Right lobe of liver (tissue), 6 donors: ENCODE measurements at regions not wholly inside any gene's neighbourhood (a gene's known extent, or its start where the extent isn't known, plus 50 kb on each side); places are given as distances from the start of the nearest gene placed in this dataset.

Experiments used
- ATAC-seq, 4 donors: fragments of 200-7000 bp; cut with Tn5 transposase; one replicate each; pipeline ENCODE4 v1.9.1; 2020; ENCODE audit warnings: mild to moderate bottlenecking in 4 of 4, moderate library complexity in 4 of 4
- DNase-seq, 3 donors: peaks; one replicate each; pipeline ENCODE4 v3.0.0-alpha.2; 2020
- H3K27ac ChIP-seq, 3 donors: fragments of 200-600 bp; one replicate each; pipeline ENCODE4 v1.8.0; 2022
- H3K27me3 ChIP-seq, 2 donors: fragments of 200-600 bp; one replicate each; pipeline ENCODE4 v1.8.0; 2022
- H3K36me3 ChIP-seq, 4 donors: fragments of 200-600 bp; sonication (generic) in 1 of 4; one replicate each; pipeline versions ENCODE4 v1.5.1 to v1.8.0; 2017 to 2022; ENCODE audit warnings: control low read depth in 1 of 4
- H3K4me1 ChIP-seq, 4 donors: fragments of 200-600 bp; sonication (generic) in 1 of 4; one replicate each; pipeline versions ENCODE4 v1.5.1 to v1.8.0; 2017 to 2022; ENCODE audit warnings: control low read depth in 1 of 4
- H3K4me3 ChIP-seq, 3 donors: fragments of 200-600 bp; one replicate each; pipeline ENCODE4 v1.8.0; 2022
- H3K9me3 ChIP-seq, 4 donors: fragments of 200-600 bp; sonication (generic) in 1 of 4; one replicate each; pipeline versions ENCODE4 v1.5.1 to v1.8.0; 2017 to 2022; ENCODE audit warnings: control low read depth in 1 of 4
- CTCF ChIP-seq, 4 donors: fragments of 200-600 bp in 3 of 4; fragments of 450-650 bp in 1 of 4; IDR thresholded peaks; one replicate each; pipeline versions ENCODE4 v1.5.1 to v1.8.0; 2016 to 2022; ENCODE audit warnings: antibody characterized with exemption in 4 of 4, mild to moderate bottlenecking in 2 of 4
- POLR2A ChIP-seq: fragments of 450-650 bp; IDR thresholded peaks from one replicate; pipeline ENCODE4 v1.6.1; 2017; ENCODE audit warnings: antibody characterized with exemption, mild to moderate bottlenecking
- WGBS: methylation state at CpG from one replicate; pipeline ENCODE4 v1.1.6; 2018; ENCODE audit warnings: low coverage, low lambda C conversion rate; ENCODE audit not compliant: insufficient coverage; ENCODE audit errors: missing lambda C conversion rate; 5-methylcytosine and 5-hydroxymethylcytosine counted together
- intact Hi-C, 2 donors: fragments of 100-400 bp; cut with DNase I; formaldehyde crosslinking; loops; one replicate each; pipeline versions ENCODE4 v1.11.2 to v1.14.1; 2022
- donor health status: DM: no; HTN: yes; CAD: no.
- donor health status: DM: no; HTN: no; CAD: no.
- donor health status: DM: no; HTN: no; CAD: no.
- donor health status: DM: no; HTN: yes; CAD: no.
- donor health status: DM: no; HTN: yes; CAD: no.

GRCh38 chr20:41715526-41715925 is 97.3 kb upstream of the CHD6 start:
- no peaks in the 10 kb centered on the region for H3K27me3 ChIP-seq
- no peak overlapping the region for H3K4me3 ChIP-seq
- H3K27ac ChIP-seq, result no peak overlapping the region
- no peaks in the 10 kb centered on the region for H3K4me1 ChIP-seq
- H3K9me3 ChIP-seq, result no peaks in the 10 kb centered on the region
- H3K36me3 ChIP-seq, result no peaks in the 10 kb centered on the region
- ATAC-seq (no peak), DNase-seq (no peak)
- no CpG with 5 or more reads among the region's 1 CpG for WGBS
- intact Hi-C loops, result no loop called here
- TF ChIP-seq POLR2A (no peak), CTCF (IDR thresholded peaks at IDR 0.05) (no peak)

DNA sequence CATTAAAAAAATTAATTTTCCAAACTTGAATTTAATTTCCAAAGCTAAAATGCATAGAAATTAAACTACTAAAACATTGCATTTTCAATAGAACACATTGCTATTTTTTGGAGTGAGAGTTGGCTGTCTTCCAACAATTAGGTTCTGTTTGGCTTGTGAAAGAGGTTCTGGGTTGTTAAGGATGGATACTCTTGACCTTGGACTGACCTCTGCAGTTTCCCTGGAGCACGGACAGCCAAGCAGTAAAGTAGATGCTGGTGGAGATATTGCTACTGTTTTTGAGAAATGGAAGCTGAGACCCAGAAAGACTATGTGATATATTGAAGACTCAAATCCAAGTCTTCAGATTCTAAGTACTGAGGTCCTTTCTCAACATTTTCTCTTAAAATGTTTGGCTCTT is 95.9 kb upstream of the CHD6 start:
- WGBS, result 14% methylated on average over 1 of the region's 1 CpG
- H3K36me3 ChIP-seq, result no peaks in the 10 kb centered on the region
- H3K4me3 ChIP-seq, result no peak overlapping the region
- DNase-seq, result no peak
- H3K27me3 ChIP-seq, result no peaks in the 10 kb centered on the region
- no peaks in the 10 kb centered on the region for H3K4me1 ChIP-seq
- H3K27ac ChIP-seq, result no peak overlapping the region
- intact Hi-C loops, result no loop called here
- no peaks in the 10 kb centered on the region for H3K9me3 ChIP-seq
- TF ChIP-seq POLR2A, result no peak
- TF ChIP-seq CTCF (IDR thresholded peaks at IDR 0.05), result no peak
- no peak for ATAC-seq

GRCh38 chr20:41704896-41705295 is 86.7 kb upstream of the CHD6 start:
- Histone ChIP-seq H3K4me1 (no peaks in the 10 kb centered on the region), H3K27me3 (no peaks in the 10 kb centered on the region), H3K36me3 (no peaks in the 10 kb centered on the region), H3K4me3 (no peak overlapping the region), H3K9me3 (no peaks in the 10 kb centered on the region), H3K27ac (no peak overlapping the region)
- DNase-seq, result no peak
- intact Hi-C loops, result no loop called here
- WGBS, result 68% methylated on average over 6 of the region's 6 CpGs
- TF ChIP-seq POLR2A (no peak), CTCF (IDR thresholded peaks at IDR 0.05) (no peak)
- no peak for ATAC-seq

GRCh38 chr20:41702647-41703046 is 84.5 kb upstream of the CHD6 start:
- Histone ChIP-seq H3K4me3 (no peak overlapping the region), H3K4me1 (peaks cover 0 to 5% (median 0%) of the 10 kb centered on the region in 4 donors), H3K27ac (no peak overlapping the region), H3K9me3 (no peaks in the 10 kb centered on the region), H3K27me3 (no peaks in the 10 kb centered on the region), H3K36me3 (no peaks in the 10 kb centered on the region)
- ATAC-seq (no peak), DNase-seq (no peak)
- TF ChIP-seq POLR2A (no peak), CTCF (IDR thresholded peaks at IDR 0.05) (no peak)
- 75% methylated on average over 2 of the region's 2 CpGs for WGBS
- intact Hi-C loops, result no loop called here
